A673 (cell line): ENCODE measurements at regions not wholly inside any gene's neighbourhood (a gene's known extent, or its start where the extent isn't known, plus 50 kb on each side); places are given as distances from the start of the nearest gene placed in this dataset.

Source experiments
- EZH2 ChIP-seq: fragments of 200-600 bp; sonication (generic); IDR thresholded peaks from 2 replicates; pipeline ENCODE4 v1.6.1; 2017; ENCODE audit warnings: borderline replicate concordance, low read depth, mild to moderate bottlenecking, mixed read lengths, antibody characterized with exemption, low read length; ENCODE audit not compliant: poor library complexity, severe bottlenecking
- TF ChIP-seq, protein P1 (sequence below): fragments of 300-800, 200-600 bp; sonication (generic); conservative IDR thresholded peaks from 2 replicates; pipeline ENCODE4 v1.5.1; 2017; ENCODE audit warnings: low read depth, mild to moderate bottlenecking, antibody characterized with exemption, low read length, moderate library complexity, mixed read lengths

DNA sequence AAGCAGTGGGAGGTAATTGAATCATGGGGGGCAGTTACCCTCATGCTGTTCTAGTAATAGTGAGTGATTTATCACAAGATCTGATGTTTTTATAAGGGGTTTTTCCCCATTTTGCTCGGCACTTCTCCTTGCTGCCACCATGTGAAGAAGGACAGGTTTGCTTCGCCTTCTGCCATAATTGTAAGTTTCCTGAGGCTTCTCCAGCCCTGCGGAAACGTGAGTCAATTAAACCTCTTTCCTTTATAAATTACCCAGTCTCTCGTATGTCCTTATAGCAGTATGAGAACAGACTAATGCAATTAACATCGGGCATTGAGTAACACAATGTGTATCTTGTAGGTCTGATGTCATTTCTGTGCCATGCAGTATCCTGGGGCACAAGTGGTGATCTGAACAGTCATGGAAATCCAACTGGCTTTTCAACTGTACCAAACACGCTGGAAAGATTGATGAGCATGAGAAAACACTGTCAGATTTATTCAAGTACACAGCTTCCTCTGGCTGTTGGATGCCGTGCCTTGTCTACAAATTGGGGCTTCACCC lies 208.6 kb upstream of the KIAA1217 start:
- TF ChIP-seq, protein P1, sequence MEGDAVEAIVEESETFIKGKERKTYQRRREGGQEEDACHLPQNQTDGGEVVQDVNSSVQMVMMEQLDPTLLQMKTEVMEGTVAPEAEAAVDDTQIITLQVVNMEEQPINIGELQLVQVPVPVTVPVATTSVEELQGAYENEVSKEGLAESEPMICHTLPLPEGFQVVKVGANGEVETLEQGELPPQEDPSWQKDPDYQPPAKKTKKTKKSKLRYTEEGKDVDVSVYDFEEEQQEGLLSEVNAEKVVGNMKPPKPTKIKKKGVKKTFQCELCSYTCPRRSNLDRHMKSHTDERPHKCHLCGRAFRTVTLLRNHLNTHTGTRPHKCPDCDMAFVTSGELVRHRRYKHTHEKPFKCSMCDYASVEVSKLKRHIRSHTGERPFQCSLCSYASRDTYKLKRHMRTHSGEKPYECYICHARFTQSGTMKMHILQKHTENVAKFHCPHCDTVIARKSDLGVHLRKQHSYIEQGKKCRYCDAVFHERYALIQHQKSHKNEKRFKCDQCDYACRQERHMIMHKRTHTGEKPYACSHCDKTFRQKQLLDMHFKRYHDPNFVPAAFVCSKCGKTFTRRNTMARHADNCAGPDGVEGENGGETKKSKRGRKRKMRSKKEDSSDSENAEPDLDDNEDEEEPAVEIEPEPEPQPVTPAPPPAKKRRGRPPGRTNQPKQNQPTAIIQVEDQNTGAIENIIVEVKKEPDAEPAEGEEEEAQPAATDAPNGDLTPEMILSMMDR = 0 out of 2 replicates have a peak, but pooled peaks have one; percentile 19
- TF ChIP-seq EZH2 = no peak
